Stomach (tissue), 4 donors: ENCODE measurements at regions not wholly inside any gene's neighbourhood (a gene's known extent, or its start where the extent isn't known, plus 50 kb on each side); places are given as distances from the start of the nearest gene placed in this dataset.

ENCODE experiments used
- CTCF ChIP-seq, 7 experiments: fragments of 450-650 bp in 4 of 7; fragments of 200-600 bp in 3 of 7; sonication (generic) in 3 of 7; IDR thresholded peaks; one replicate each; pipeline ENCODE4 v1.5.1; 2016 to 2019; ENCODE audit warnings: antibody characterized with exemption in 7 of 7, control low read depth in 2 of 7, mild to moderate bottlenecking in 1 of 7
- EP300 ChIP-seq: sonication (generic); formaldehyde crosslinking; IDR thresholded peaks from one replicate; pipeline ENCODE4 v1.6.1; 2017; ENCODE audit warnings: antibody characterized with exemption
- POLR2A ChIP-seq, 4 donors: fragments of 450-650 bp; IDR thresholded peaks; one replicate each; pipeline ENCODE4 v1.6.1; 2016; ENCODE audit warnings: antibody characterized with exemption in 4 of 4, control low read depth in 2 of 4, mild to moderate bottlenecking in 1 of 4, moderate library complexity in 1 of 4
- POLR2AphosphoS5 ChIP-seq, 3 donors: sonication (generic); formaldehyde crosslinking; IDR thresholded peaks; one replicate each; pipeline ENCODE4 v1.6.1; 2016; ENCODE audit warnings: antibody characterized with exemption in 3 of 3

GRCh38 chr3:18649666-18650363 is 224.7 kb upstream of the SATB1 start:
- TF ChIP-seq CTCF (IDR thresholded peaks at IDR 0.05) (no peak), POLR2A (IDR thresholded peaks at IDR 0.05) (no peak), EP300 (no peak), POLR2AphosphoS5 (IDR thresholded peaks at IDR 0.05) (no peak)
